HG03457 (cell line): ENCODE measurements at regions not wholly inside any gene's neighbourhood (a gene's known extent, or its start where the extent isn't known, plus 50 kb on each side); places are given as distances from the start of the nearest gene placed in this dataset.
"Not testable (repeated sequence)": the region's sequence is repeated elsewhere in the genome, so short reads cannot be mapped to it uniquely, and the experiment has no call there.

Source experiments
- ATAC-seq: cut with Tn5 transposase; IDR thresholded peaks from one replicate; pipeline ENCODE4 v1.9.1; 2021; ENCODE audit warnings: moderate number of reproducible peaks; ENCODE audit not compliant: unreplicated experiment

DNA sequence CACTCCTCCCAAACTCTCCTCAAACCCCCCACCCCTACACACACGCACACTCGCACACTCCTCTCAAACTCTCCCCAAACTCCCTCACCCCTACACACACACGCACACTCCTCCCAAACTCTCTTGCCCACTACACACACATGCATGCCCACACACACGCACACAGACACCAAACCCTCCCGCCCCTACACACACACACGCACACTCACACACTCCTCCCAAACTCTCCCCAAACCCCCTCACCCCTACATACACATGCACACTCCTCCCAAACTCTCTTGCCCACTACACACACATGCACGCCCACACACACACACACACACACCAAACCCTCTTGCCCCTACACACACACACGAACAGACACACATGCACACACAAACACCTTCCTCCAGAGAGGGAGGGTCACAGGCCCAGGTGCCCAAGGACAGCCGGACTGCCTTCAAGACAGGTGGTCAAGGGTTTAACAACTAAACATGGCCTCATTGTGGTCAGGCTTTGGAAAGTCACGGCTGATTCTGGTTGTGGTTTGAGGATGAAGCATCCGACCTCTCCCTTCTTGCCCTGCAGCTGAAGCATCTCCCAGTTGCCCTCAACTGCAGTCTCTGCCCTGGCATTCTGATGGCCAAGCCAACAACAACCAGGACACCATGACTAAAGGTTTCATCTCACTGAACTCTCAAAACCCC lies 72.3 kb upstream of the SNTG2 start:
- no peak for ATAC-seq

DNA sequence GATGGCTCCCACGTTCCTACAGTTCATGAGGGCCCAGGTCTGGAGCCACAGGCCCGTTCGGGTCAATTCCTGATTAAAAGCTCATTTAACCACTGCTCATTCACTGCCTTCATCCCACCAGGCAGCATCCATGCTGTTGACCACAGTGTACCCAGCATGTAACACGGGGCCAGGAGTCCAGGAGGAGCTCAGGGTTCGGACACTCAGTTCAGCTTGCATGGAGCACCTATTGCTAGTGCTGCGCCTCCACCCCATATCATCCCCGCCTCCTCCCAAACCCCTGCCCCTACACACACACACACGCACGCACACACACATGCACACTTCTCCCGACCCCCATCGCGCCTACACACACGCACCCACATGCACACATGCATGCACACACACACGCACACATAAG lies 72.9 kb upstream of the SNTG2 start:
- no peak for ATAC-seq

DNA sequence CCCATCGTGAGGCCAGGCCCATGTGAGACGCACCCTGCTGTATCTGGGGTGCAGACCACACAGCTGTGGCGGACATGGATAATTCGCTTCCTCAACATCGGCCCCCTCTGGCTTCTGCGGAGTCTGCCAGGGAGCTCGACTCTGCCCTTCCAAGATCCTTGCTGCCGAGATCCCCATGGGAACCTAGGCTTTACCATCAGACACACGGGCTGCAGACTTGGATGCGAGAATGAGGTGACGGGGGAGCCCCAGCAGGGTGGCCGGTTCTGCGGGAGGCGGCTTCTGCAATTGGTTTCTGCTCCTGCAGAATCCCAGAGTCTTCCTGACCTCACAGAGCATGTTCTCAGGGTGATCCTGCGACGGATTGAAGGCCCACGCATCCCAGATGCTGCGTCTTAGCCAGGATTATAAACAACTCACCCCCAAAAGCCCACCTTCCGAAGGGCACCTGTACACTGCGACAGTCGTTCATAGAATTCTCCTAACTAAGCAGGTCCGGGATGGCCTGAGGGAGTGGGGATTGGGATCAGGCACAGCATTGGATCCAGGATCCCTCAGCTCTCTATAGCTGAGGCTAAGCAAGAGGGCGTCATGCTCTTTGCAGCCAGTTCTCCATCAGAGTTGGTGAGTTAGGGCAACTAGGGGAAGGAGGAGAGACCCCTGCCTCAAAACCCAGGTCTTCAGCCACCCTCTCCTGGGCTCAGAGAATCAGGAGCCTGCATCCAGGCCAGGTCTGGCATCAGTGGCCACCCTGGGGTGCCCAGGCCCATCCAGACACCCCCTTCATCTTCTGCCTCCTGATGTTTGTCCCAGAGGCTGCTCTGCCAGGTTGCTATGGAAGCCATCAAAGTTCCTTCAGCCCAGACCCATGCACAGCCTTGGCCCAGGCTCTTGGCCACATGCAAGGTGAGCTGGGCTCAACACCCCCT lies 74.7 kb upstream of the SNTG2 start:
- ATAC-seq, result no peak

GRCh38 chr2:873651-874580 lies 76.7 kb upstream of the SNTG2 start:
- ATAC-seq, result no peak

DNA sequence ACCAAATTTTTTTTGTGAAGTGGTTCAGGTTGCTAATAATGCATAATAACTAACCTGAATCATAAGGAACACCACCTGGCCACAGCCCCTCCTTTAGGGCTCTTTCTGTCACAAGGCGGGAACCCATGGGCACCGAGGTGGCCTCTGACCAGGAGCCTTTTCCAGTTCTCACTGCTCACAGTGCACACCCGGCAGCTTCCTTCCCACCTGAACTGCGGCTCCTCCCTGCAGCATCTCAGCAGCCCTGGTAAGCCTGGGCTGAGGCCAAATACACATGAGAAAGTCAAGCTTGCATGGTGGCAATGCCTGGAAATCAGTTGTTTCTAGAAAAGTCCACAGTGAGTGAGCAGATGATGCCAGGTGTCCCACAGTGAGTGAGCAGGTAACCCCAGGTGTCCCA lies 77.6 kb upstream of the SNTG2 start:
- ATAC-seq, result no peak

DNA sequence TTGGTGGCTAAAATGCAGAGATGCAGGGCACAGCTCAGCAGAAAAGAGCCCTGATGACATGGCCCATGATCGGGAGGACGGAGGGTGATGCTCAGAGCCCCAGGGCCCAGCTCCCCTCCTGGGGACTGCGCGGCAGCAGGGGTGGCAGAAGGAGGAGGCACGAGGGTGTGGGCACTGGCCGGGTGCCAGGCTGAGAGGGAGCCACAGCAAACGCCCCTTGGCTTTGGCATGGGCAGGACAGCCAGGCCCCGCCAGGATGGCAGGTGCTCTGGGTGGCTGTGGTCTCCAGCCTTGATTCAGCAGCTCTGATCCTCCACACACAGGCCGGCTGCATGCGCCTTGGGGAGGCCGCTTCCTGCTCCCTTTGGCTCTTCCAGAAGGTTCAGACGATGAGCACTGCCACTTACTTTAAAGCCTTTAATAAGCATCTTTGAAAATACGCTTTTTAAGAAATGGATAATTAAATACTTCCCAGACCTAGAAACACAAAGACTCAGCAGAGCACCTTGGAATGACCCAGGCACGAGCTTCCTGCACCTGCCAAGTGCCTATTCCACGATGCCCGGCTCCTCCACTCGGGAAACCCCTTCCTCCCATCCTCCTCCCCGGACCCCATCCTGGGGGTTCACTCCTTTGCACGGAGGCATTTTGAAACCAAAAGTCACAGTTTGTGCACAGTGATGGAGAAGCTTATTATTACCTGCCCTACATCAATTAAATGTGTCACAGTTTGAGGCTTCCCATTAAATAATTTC lies 78.5 kb upstream of the SNTG2 start:
- ATAC-seq, result no peak

DNA sequence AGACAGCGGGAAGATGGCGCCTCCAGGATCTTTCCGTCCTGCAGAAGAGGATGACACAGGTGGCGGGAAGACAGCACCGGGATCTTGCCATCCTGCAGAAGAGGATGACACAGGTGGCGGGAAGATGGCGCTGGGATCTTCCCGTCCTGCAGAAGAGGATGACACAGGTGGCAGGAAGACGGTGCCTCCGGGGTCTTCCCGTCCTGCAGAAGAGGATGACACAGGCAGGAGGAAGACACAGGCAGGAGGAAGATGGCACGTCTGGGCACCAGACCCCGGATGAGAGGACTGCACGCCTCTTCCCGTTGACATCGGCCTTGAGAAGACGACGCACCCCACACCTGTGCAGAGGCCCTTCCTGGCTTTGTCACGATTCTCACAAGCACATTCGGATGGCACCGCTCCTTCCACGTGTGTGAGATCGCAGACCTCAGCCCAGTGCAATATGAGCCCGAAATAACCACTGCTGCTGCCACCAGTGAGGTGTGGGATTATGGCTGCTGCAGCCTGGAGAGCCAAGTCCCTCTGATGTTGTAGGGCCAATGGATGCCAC lies 79.4 kb upstream of the SNTG2 start:
- no peak for ATAC-seq

GRCh38 chr2:870426-870825 lies 80.2 kb upstream of the SNTG2 start:
- no peak for ATAC-seq

DNA sequence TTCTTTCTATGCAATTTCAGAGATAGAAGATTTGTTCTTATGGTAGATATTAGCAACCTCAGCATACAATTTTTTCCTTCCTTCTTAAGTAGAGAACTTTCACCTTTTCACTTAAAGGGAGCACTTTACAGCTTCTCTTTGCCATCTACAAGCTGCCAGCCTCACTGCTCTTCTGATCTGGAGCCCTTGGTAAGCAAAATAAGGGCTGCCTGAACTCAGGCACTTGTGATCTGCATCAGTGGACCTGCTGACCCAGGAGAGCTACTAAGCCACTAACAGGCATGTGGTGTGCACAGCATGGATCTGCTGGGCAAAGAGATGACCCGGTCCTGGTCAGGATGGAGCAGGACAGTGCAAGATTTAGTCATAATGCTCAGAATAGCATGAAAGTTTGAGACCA lies 80.8 kb upstream of the SNTG2 start:
- no peak for ATAC-seq

DNA sequence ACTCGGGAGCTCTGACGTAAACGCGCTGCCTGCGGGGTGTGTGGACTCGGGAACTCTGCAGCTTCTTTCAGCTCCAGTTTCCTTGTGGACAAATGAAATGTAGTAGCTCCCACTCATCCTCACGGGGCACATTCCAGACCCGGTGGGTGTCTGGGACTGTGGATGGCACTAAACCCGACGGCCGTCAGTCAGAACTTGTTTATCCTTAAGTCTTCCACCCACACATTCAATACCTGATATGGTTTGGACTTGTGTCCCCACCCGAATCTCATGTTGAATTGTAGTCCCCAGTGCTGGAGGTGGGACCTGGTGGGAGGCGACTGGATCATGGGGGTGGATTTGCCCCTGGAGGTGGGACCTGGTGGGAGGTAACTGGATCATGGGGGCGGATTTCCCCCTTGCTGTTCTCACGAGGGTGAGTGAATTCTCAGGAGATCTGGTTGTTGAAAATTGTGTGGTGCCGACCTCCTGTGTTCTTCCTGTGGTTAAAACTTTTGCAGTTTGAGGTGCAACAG lies 81.2 kb upstream of the SNTG2 start:
- ATAC-seq, result no peak

GRCh38 chr2:868857-869256 lies 81.8 kb upstream of the SNTG2 start:
- not testable (repeated sequence) for ATAC-seq

- no peak for ATAC-seq
Measured at GRCh38 chr2:867296-867695, 83.4 kb upstream of the SNTG2 start.

GRCh38 chr2:866887-867286 lies 83.8 kb upstream of the SNTG2 start:
- ATAC-seq, result no peak

- ATAC-seq, result no peak
Measured at GRCh38 chr2:866009-866680, 84.5 kb upstream of the SNTG2 start.

DNA sequence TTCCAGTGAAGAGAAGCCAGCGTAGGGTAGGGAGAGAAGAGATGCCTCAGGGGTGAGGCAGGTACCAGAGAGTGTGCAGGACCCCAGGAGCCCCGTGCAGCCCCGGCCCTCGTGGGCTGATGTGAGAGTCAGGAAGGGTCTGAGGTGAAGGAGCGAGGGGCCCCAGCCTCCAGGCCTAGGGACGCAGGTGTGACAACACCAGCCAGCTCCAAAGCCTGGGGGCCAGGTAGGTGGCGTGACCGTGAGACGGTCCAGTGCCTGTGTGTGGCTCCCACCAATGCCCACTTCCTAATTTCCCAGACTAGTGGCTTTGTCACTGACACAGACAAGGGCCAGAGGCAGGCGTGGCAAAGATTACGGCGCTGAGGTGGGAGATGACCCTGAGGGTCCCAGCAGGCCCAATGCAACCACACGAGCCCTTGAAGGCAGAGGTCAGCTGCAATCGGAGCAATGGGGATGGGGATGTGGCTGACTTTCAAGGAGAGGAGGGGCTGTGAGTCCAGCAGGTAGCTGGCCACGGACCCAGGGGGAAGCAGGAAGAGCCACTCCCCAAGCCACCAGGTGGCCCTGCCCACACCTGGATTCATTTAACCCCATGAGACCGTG lies 86.0 kb upstream of the SNTG2 start:
- no peak for ATAC-seq

GRCh38 chr2:863732-864450 lies 86.8 kb upstream of the SNTG2 start:
- no peak for ATAC-seq

DNA sequence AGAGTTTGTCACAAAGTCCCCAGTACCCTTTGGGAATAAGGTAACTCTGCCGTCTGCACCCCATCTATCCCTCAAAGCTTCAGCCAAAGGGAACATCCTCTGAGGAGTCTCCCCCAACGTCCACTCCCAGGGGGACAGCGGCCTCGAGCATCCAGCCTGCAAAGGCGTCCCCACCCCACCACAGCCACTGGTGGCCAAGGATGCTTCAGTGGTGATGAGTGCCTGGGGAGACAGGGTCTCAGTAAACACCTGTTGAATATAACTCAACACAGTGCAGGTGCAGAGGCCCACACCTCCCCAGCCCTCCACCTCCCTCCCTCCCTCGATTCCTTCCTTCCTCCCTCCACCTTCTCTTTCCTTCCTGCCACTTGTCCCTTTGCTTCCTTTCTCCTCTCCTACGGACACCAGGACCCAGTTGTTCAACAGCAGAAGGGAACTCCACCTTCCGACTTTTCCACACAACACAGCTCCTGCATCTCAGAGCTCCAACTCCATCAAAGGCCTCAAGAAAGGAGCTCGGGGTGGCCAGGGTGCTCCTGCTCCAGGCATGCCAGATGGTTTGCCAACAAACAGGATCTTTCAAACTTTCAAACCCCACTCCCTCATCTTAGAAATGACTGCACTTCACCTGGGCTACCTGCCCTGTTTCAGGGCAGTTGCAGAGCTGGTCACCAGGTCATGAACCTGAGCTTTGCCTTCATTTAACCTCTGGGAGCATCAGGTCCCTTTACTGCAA lies 87.8 kb upstream of the SNTG2 start:
- no peak for ATAC-seq

- ATAC-seq, result no peak
Measured at GRCh38 chr2:862355-862687, 88.3 kb upstream of the SNTG2 start.
